ENCODE measurements at regions not wholly inside any gene's neighbourhood (a gene's known extent, or its start where the extent isn't known, plus 50 kb on each side); places are given as distances from the start of the nearest gene placed in this dataset.

DNA sequence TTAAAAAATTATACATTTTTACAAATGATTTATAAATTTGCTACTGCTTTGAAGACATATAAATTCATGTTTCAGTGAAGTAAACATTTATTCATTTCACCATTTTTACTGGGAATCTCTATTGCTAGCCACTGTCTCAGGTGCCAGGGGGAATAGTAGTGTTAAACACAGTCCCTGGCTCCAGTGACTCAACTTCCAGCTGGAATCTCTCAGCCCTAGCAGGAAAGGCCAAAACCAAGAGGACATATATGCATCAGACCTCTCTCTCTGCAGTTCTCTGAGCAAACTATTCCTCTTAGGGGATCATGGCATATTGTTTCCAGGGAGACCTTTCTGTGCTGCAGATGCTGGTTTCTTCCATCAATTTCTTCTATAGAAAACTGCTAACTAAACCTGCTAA lies 1009.0 kb upstream of the LCORL start:
- Histone ChIP-seq H3K27me3 (no peaks in the 10 kb centered on the region), H3K9me3 (no peaks in the 10 kb centered on the region), H3K27ac (no peak overlapping the region), H3K4me3 (no peak overlapping the region), H3K36me3 (no peaks in the 10 kb centered on the region), H3K4me1 (peaks cover 0 to 3% (median 0%) of the 10 kb centered on the region in 4 donors)
- peak in 1 of 2 donors; percentile 51 for DNase-seq
- intact Hi-C loops (cut with DNase I; ENCODE audit: low total_unique reads) = no loop called here
- TF ChIP-seq, protein P1, sequence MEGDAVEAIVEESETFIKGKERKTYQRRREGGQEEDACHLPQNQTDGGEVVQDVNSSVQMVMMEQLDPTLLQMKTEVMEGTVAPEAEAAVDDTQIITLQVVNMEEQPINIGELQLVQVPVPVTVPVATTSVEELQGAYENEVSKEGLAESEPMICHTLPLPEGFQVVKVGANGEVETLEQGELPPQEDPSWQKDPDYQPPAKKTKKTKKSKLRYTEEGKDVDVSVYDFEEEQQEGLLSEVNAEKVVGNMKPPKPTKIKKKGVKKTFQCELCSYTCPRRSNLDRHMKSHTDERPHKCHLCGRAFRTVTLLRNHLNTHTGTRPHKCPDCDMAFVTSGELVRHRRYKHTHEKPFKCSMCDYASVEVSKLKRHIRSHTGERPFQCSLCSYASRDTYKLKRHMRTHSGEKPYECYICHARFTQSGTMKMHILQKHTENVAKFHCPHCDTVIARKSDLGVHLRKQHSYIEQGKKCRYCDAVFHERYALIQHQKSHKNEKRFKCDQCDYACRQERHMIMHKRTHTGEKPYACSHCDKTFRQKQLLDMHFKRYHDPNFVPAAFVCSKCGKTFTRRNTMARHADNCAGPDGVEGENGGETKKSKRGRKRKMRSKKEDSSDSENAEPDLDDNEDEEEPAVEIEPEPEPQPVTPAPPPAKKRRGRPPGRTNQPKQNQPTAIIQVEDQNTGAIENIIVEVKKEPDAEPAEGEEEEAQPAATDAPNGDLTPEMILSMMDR (IDR thresholded peaks at IDR 0.05) = no peak
- TF ChIP-seq EP300 (IDR thresholded peaks at IDR 0.05) = no peak
- no peak for TF ChIP-seq POLR2AphosphoS5 (IDR thresholded peaks at IDR 0.05)
- no peak for TF ChIP-seq POLR2A (IDR thresholded peaks at IDR 0.05)

DNA sequence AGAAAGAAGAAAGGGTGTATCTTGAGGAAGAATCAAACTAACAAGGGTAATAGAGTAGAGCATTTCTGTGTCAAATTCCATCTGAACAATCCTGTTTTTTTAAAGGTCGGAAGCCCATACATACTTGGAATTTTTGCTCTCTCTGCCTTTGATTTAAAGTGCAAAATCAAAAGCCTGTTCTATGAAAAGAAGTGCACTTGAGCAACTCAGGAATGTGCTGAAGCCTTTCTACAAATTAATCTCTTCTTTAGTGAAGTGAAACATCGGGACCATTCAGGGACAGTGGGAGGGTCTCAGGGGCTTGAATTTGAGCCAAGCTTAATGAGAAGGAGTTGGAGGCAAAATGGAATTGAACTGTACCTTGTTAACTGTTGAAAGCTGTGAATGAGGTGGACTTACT lies 1008.5 kb upstream of the LCORL start:
- no peaks in the 10 kb centered on the region for H3K27me3 ChIP-seq
- no peak for TF ChIP-seq POLR2A (IDR thresholded peaks at IDR 0.05)
- TF ChIP-seq, protein P1 (IDR thresholded peaks at IDR 0.05) = no peak
- no peak for TF ChIP-seq POLR2AphosphoS5 (IDR thresholded peaks at IDR 0.05)
- TF ChIP-seq EP300 (IDR thresholded peaks at IDR 0.05) = no peak
- intact Hi-C loops (cut with DNase I; ENCODE audit: low total_unique reads) = no loop called here
- H3K9me3 ChIP-seq = no peaks in the 10 kb centered on the region
- no peak overlapping the region for H3K4me3 ChIP-seq
- peak in 1 of 2 donors; percentile 41 for DNase-seq
- H3K4me1 ChIP-seq = peaks cover 0 to 3% (median 0%) of the 10 kb centered on the region in 4 donors
- no peak overlapping the region for H3K27ac ChIP-seq
- 23 to 40% (median 29%) methylated on average over 2 of the region's 2 CpGs for WGBS, 5 donors
- no peaks in the 10 kb centered on the region for H3K36me3 ChIP-seq

DNA sequence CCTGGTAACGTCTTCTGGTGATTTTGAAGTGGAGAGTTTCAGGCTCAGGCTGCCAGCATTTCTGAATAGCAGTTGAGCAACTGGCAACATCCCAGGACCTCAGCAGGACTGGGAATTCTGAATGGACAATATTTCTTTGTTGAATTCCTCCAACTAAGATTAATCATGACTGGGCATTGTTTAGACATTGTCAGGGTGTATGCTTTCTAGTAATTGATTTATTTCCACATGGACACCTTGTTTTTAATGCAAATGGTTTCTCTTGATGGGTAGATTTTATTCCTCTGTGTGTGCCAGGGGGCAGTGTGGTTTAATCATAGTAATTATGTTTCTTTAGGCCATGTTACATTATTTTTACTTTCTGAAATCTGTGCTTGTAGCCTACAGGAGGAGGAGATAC lies 1004.7 kb upstream of the LCORL start:
- no peak overlapping the region for H3K27ac ChIP-seq
- 22 to 50% (median 32%) methylated on average over 1 of the region's 1 CpG for WGBS, 5 donors
- intact Hi-C loops (cut with DNase I; ENCODE audit: low total_unique reads) = no loop called here
- no peaks in the 10 kb centered on the region for H3K36me3 ChIP-seq
- peaks cover 0 to 3% (median 0%) of the 10 kb centered on the region in 4 donors for H3K4me1 ChIP-seq
- TF ChIP-seq POLR2AphosphoS5 (IDR thresholded peaks at IDR 0.05) (no peak), EP300 (IDR thresholded peaks at IDR 0.05) (no peak), POLR2A (IDR thresholded peaks at IDR 0.05) (no peak)
- TF ChIP-seq, protein P1 (IDR thresholded peaks at IDR 0.05) = no peak
- no peaks in the 10 kb centered on the region for H3K27me3 ChIP-seq
- H3K4me3 ChIP-seq = no peak overlapping the region
- peak in 1 of 2 donors; percentile 69 for DNase-seq
- H3K9me3 ChIP-seq = no peaks in the 10 kb centered on the region

DNA sequence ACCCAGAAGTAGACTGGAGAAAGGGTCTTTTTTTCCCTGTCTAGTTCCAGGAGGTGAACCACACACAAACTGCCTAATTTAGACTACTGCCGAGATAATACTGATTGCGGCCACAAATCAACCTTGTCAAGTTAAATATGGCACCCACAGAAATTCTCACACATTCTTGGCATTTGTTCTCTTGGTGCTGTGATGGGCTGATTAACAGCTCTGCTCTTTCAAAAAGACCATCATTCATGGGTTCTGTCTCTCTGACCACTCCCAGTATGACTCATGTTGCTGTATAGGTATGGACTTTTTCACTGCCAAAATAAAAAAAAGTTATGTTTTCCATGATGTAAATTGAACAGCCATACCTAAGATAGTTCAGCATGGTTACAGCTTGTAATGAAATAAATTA lies 1003.5 kb upstream of the LCORL start:
- Histone ChIP-seq H3K4me3 (no peak overlapping the region), H3K27me3 (no peaks in the 10 kb centered on the region), H3K36me3 (no peaks in the 10 kb centered on the region), H3K27ac (no peak overlapping the region), H3K4me1 (peaks cover 0 to 3% (median 0%) of the 10 kb centered on the region in 4 donors), H3K9me3 (no peaks in the 10 kb centered on the region)
- DNase-seq = no peak
- no peak for TF ChIP-seq EP300 (IDR thresholded peaks at IDR 0.05)
- TF ChIP-seq POLR2AphosphoS5 (IDR thresholded peaks at IDR 0.05) = no peak
- TF ChIP-seq, protein P1 (IDR thresholded peaks at IDR 0.05) = no peak
- TF ChIP-seq POLR2A (IDR thresholded peaks at IDR 0.05) = no peak
- intact Hi-C loops (cut with DNase I; ENCODE audit: low total_unique reads) = no loop called here
- 67 to 83% (median 75%) methylated on average over 2 of the region's 2 CpGs for WGBS, 5 donors
